HFFc6 (cell line): ENCODE measurements at regions not wholly inside any gene's neighbourhood (a gene's known extent, or its start where the extent isn't known, plus 50 kb on each side); places are given as distances from the start of the nearest gene placed in this dataset.

Source experiments
- DNase-seq: peaks from one replicate; pipeline ENCODE4 v3.0.0-alpha.2; 2018
- H3K27ac Mint-ChIP-seq: 2 replicates; pipeline ENCODE4 v1.8.0; 2020; ENCODE audit warnings: mild to moderate bottlenecking, mixed read lengths
- H3K27me3 Mint-ChIP-seq: 2 replicates; pipeline ENCODE4 v1.8.0; 2021; ENCODE audit warnings: mild to moderate bottlenecking, moderate library complexity, mixed read lengths; ENCODE audit not compliant: insufficient read depth
- H3K36me3 Mint-ChIP-seq: 2 replicates; pipeline ENCODE4 v1.8.0; 2021; ENCODE audit warnings: low read depth, mixed read lengths
- H3K4me1 Mint-ChIP-seq: 2 replicates; pipeline ENCODE4 v1.8.0; 2020; ENCODE audit warnings: low read depth, mixed read lengths
- H3K4me3 Mint-ChIP-seq: 2 replicates; pipeline ENCODE4 v1.8.0; 2020; ENCODE audit warnings: mild to moderate bottlenecking, moderate library complexity, mixed read lengths
- H3K9me3 Mint-ChIP-seq: 2 replicates; pipeline ENCODE4 v1.8.0; 2020; ENCODE audit warnings: mild to moderate bottlenecking, mixed read lengths
- TF ChIP-seq, protein P1 (sequence below): fragments of 200-600 bp; sonication (generic); IDR thresholded peaks from 2 replicates; pipeline ENCODE4 v1.5.0; 2021; ENCODE audit warnings: antibody characterized with exemption, mild to moderate bottlenecking

DNA sequence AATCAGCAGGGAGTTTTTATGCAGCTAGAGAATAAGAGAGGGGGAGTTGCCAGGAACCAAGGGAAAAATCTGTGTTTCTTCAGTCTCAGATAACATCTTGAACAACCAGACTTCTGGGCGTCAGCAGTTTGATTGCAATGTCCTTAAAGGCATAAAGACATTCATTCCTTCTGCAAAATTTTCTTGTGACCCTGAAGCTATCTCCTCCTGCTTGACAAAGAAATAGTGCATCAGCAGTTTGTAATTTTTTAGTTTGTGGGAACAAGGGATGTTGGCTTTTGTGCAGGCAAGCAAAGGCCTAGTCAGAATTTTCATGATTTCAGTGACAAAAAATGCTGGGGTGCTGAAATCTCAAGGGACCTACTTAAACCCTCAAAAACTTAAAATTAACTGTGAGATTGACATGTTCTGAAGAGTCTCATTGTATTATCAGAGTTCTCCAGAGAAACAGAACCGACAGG is 125.8 kb upstream of the UNC5C start:
- Mint-ChIP-seq H3K36me3 (peaks cover 3% of the 10 kb centered on the region), H3K4me3 (no peak overlapping the region), H3K27ac (no peak overlapping the region), H3K9me3 (peaks cover 47% of the 10 kb centered on the region), H3K27me3 (no peaks in the 10 kb centered on the region), H3K4me1 (no peaks in the 10 kb centered on the region)
- TF ChIP-seq, protein P1, sequence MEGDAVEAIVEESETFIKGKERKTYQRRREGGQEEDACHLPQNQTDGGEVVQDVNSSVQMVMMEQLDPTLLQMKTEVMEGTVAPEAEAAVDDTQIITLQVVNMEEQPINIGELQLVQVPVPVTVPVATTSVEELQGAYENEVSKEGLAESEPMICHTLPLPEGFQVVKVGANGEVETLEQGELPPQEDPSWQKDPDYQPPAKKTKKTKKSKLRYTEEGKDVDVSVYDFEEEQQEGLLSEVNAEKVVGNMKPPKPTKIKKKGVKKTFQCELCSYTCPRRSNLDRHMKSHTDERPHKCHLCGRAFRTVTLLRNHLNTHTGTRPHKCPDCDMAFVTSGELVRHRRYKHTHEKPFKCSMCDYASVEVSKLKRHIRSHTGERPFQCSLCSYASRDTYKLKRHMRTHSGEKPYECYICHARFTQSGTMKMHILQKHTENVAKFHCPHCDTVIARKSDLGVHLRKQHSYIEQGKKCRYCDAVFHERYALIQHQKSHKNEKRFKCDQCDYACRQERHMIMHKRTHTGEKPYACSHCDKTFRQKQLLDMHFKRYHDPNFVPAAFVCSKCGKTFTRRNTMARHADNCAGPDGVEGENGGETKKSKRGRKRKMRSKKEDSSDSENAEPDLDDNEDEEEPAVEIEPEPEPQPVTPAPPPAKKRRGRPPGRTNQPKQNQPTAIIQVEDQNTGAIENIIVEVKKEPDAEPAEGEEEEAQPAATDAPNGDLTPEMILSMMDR: no peak
- no peak for DNase-seq

DNA sequence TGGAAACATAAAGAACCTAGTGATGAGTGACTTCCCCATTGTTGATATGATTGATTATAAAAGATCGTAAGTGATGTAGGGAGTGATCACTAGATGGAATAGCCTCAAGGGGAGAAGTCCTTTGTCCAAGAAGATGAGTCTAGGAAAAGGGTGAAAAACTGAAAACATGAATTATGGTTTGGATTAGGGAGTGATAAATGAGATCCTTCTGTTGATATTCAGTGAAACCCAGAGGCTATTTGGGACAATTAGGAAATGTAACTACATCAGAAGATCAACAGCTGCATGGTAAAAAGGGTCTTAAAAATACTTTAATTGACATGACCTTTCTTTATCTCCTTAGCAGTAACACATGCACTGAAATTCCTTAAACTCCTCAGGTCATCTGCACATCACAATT is 124.0 kb upstream of the UNC5C start:
- Mint-ChIP-seq H3K36me3 (peaks cover 3% of the 10 kb centered on the region), H3K9me3 (peaks cover 32% of the 10 kb centered on the region), H3K4me1 (no peaks in the 10 kb centered on the region), H3K4me3 (no peak overlapping the region), H3K27ac (no peak overlapping the region), H3K27me3 (no peaks in the 10 kb centered on the region)
- TF ChIP-seq, protein P1: no peak
- no peak for DNase-seq

DNA sequence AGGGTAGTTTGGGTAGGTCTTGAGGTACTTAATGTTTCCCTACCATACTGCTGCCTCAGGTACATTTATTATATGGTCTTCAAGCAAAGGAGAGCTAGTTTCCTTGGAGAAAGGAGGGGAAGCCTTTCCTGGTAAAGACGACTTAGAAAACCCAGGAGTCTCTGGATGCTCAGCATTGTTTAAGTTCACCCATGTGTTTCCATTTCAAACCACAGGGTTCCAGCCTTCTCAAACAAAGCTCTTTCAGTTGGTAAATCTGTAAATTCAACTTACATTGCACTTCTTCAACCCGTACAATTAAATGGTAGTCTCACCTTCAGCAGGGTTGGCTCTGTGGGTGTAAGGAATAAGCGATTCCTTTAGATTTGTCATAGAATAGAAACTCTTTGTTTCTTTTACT is 111.9 kb upstream of the UNC5C start:
- Mint-ChIP-seq H3K9me3 (peaks cover 56% of the 10 kb centered on the region), H3K27me3 (no peaks in the 10 kb centered on the region), H3K4me1 (no peaks in the 10 kb centered on the region), H3K36me3 (no peaks in the 10 kb centered on the region), H3K4me3 (no peak overlapping the region), H3K27ac (no peak overlapping the region)
- DNase-seq: no peak
- TF ChIP-seq, protein P1: no peak

DNA sequence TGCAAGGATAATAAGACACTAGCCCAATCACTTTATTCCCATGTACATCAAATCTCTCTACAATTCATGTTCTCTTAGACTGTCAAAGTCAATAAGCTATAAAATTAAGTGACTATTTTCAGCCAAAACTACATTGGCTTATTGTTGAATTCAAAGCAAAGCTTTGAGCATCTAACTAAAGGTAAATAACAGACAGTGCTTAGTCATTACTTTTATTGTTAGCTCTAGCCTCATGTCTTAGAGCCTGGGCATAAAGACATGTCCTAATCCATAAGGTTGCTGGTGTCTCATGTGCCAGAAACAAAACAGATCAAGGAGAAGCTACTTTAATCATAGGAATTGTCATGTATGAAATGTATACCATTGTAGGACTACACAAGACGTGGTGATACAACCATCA is 103.1 kb upstream of the UNC5C start:
- Mint-ChIP-seq H3K4me1 (no peaks in the 10 kb centered on the region), H3K4me3 (no peak overlapping the region), H3K27ac (no peak overlapping the region), H3K27me3 (no peaks in the 10 kb centered on the region), H3K9me3 (peaks cover 20% of the 10 kb centered on the region), H3K36me3 (no peaks in the 10 kb centered on the region)
- TF ChIP-seq, protein P1: no peak
- DNase-seq: no peak

DNA sequence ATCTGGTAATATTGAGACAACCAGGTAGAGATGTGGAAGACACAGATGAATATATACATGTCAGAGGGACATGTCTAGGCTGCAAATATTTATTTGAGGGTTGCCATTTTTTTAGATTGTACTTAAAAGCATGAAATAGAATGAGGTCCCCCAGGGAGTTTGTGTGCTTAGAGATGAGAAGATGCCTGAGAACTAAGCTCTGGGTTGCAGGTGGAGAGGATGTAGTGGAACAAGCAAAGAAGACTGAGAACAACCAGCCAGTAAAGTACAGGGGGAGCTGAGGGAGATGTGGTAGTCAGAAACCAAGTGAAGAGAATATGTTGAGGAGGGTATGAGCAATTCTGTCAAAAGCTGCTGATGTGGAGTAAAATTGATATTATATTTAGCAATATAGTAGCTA is 95.6 kb upstream of the UNC5C start:
- Mint-ChIP-seq H3K27me3 (no peaks in the 10 kb centered on the region), H3K9me3 (peaks cover 5% of the 10 kb centered on the region), H3K36me3 (no peaks in the 10 kb centered on the region), H3K4me1 (no peaks in the 10 kb centered on the region), H3K27ac (no peak overlapping the region), H3K4me3 (no peak overlapping the region)
- no peak for DNase-seq
- TF ChIP-seq, protein P1: no peak

DNA sequence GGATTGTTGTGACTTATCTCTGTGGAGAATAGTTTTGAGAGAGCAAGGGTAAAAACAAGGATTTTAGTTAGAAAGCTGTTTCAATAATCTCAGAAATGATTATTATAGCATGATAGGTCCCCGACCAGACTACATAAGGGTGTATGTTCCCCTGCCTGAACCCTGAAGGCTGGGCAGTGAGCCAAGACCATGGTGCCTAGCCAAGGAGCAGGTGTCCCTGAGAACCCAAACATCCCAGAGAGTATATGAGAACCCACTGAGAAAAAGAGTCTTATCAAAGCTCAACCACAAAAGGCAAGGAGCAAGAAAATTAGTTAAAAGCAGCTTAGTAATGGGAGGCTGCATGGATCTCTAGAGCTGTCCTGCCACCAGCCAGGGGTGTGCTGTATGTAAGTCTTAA is 94.9 kb upstream of the UNC5C start:
- Mint-ChIP-seq H3K27me3 (no peaks in the 10 kb centered on the region), H3K27ac (no peak overlapping the region), H3K9me3 (peaks cover 11% of the 10 kb centered on the region)

More for the DNA sequence above, 94.9 kb upstream of the UNC5C start:
- no peak overlapping the region for H3K4me3 Mint-ChIP-seq
- DNase-seq: no peak
- TF ChIP-seq, protein P1: no peak
- no peaks in the 10 kb centered on the region for H3K36me3 Mint-ChIP-seq
- no peaks in the 10 kb centered on the region for H3K4me1 Mint-ChIP-seq
